Stimulated activated CD8-positive, alpha-beta memory T cell treated with anti-CD3 and anti-CD28 coated beads, Interleukin-7, amount 100 ng/mL, for 48 hours (primary cell): ENCODE measurements at regions not wholly inside any gene's neighbourhood (a gene's known extent, or its start where the extent isn't known, plus 50 kb on each side); places are given as distances from the start of the nearest gene placed in this dataset.

Experiments
- DNase-seq, 2 donors: peaks; one replicate each; pipeline ENCODE4 v3.0.0-alpha.2; 2020; ENCODE audit warnings: low read depth in 1 of 2; ENCODE audit errors: extremely low read depth in 1 of 2

- no peak for DNase-seq
These were observed 216.1 kb downstream of the QKI start for GRCh38 chr6:163630572-163630971.

- no peak for DNase-seq
These were observed 215.6 kb downstream of the QKI start for GRCh38 chr6:163630096-163630495.
